Sigmoid colon (tissue), 4 donors: ENCODE measurements at regions not wholly inside any gene's neighbourhood (a gene's known extent, or its start where the extent isn't known, plus 50 kb on each side); places are given as distances from the start of the nearest gene placed in this dataset.

ENCODE experiments used
- EP300 ChIP-seq, 4 donors: sonication (generic); formaldehyde crosslinking; IDR thresholded peaks; one replicate each; pipeline ENCODE4 v1.6.1; 2017; ENCODE audit warnings: antibody characterized with exemption in 4 of 4
- POLR2A ChIP-seq, 2 donors: fragments of 450-650 bp; IDR thresholded peaks; one replicate each; pipeline ENCODE4 v1.6.1; 2016; ENCODE audit warnings: antibody characterized with exemption in 2 of 2, mild to moderate bottlenecking in 2 of 2, moderate library complexity in 2 of 2
- POLR2AphosphoS5 ChIP-seq, 4 donors: sonication (generic); formaldehyde crosslinking; IDR thresholded peaks; one replicate each; pipeline ENCODE4 v1.6.1; 2017; ENCODE audit warnings: antibody characterized with exemption in 4 of 4
- TF ChIP-seq, protein P1 (sequence below), 4 experiments: fragments of 450-650 bp in 3 of 4; fragments of 200-600 bp in 1 of 4; IDR thresholded peaks; one replicate each; pipeline ENCODE4 v1.5.1; 2016 to 2019; ENCODE audit warnings: antibody characterized with exemption in 4 of 4, mild to moderate bottlenecking in 3 of 4, moderate library complexity in 2 of 4

DNA sequence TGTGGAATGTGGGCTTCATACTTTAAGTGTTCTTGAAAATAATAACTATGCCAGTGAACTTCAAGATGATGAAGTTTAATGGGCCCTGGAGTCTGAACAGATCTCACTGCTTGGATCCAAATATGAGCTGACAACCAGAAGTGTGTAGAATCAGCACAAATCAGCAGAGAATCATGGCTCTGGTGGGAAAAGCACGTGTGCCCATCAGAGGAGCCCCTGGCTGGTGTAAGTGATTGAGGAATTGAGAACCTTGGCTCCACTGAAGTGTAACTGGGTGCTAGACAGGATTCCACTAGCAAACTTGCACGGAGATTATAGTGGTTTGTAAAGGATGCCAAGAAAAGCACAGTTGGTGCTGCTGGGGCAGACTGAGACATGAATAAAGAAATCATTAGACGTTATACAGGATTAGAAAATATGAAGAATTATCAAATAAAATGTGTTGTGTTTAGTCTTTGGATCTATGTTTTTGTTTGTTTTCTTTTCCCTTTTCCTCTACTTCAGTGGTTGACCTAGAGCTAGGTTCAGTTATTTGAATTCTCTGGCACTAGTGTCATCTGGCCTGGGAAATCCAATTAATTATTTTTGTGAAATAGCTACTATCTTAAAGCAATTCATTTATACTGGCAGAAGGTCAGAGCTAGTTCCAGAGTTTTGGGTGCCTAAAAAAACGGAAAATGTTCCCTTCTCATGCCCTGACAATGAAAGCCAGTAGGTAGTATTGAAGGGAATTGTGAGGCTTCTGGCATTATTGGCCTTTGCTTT lies 175.7 kb upstream of the MEOX2 start:
- TF ChIP-seq, protein P1, sequence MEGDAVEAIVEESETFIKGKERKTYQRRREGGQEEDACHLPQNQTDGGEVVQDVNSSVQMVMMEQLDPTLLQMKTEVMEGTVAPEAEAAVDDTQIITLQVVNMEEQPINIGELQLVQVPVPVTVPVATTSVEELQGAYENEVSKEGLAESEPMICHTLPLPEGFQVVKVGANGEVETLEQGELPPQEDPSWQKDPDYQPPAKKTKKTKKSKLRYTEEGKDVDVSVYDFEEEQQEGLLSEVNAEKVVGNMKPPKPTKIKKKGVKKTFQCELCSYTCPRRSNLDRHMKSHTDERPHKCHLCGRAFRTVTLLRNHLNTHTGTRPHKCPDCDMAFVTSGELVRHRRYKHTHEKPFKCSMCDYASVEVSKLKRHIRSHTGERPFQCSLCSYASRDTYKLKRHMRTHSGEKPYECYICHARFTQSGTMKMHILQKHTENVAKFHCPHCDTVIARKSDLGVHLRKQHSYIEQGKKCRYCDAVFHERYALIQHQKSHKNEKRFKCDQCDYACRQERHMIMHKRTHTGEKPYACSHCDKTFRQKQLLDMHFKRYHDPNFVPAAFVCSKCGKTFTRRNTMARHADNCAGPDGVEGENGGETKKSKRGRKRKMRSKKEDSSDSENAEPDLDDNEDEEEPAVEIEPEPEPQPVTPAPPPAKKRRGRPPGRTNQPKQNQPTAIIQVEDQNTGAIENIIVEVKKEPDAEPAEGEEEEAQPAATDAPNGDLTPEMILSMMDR (IDR thresholded peaks at IDR 0.05) = no peak
- no peak for TF ChIP-seq POLR2A (IDR thresholded peaks at IDR 0.05)
- peak in 2 of 4 donors; percentile 43 to 60 for TF ChIP-seq POLR2AphosphoS5 (IDR thresholded peaks at IDR 0.05)
- TF ChIP-seq EP300 (IDR thresholded peaks at IDR 0.05) = no peak
